GM12873 (cell line): ENCODE measurements at regions not wholly inside any gene's neighbourhood (a gene's known extent, or its start where the extent isn't known, plus 50 kb on each side); places are given as distances from the start of the nearest gene placed in this dataset.

ENCODE experiments used
- CTCF ChIP-seq: IDR thresholded peaks from 2 replicates; pipeline ENCODE4 v1.5.1; 2012; ENCODE audit warnings: low read depth, mild to moderate bottlenecking, moderate library complexity, low read length, control low read depth; ENCODE audit not compliant: insufficient read depth; ENCODE audit errors: missing control alignments

GRCh38 chr11:38491986-38492385 lies 1894.0 kb upstream of the RAG2 start:
- TF ChIP-seq CTCF, result no peak

- TF ChIP-seq CTCF, result no peak
Measured at GRCh38 chr11:38481391-38481790, 1883.4 kb upstream of the RAG2 start.

- TF ChIP-seq CTCF, result no peak
Measured at GRCh38 chr11:38476808-38477575, 1879.0 kb upstream of the RAG2 start.

GRCh38 chr11:38461751-38462150 lies 1863.7 kb upstream of the RAG2 start:
- TF ChIP-seq CTCF, result no peak

- TF ChIP-seq CTCF, result no peak
Measured at GRCh38 chr11:38460896-38461295, 1862.9 kb upstream of the RAG2 start.

- no peak for TF ChIP-seq CTCF
Measured at GRCh38 chr11:38460429-38460828, 1862.4 kb upstream of the RAG2 start.

- no peak for TF ChIP-seq CTCF
Measured at GRCh38 chr11:38456371-38456770, 1858.3 kb upstream of the RAG2 start.
